ENCODE measurements at regions not wholly inside any gene's neighbourhood (a gene's known extent, or its start where the extent isn't known, plus 50 kb on each side); places are given as distances from the start of the nearest gene placed in this dataset.

- ChIA-PET POLR2A (ENCODE audit: low non-redundant PET) (no interaction called here), CTCF (no interaction called here)
- no peak for DNase-seq (ENCODE audit: low spot score)
- TF ChIP-seq CTCF (conservative IDR thresholded peaks at IDR 0.05; ENCODE audit: low read depth) = no peak
- H3K27ac ChIP-seq = no peak overlapping the region
Observed at GRCh38 chr1:60716472-60716871, 365.9 kb upstream of the NFIA start.

GRCh38 chr1:60715970-60716369 is 366.4 kb upstream of the NFIA start:
- ChIA-PET POLR2A (ENCODE audit: low non-redundant PET) (no interaction called here), CTCF (no interaction called here)
- TF ChIP-seq CTCF (conservative IDR thresholded peaks at IDR 0.05; ENCODE audit: low read depth) = no peak
- H3K27ac ChIP-seq = no peak overlapping the region
- no peak for DNase-seq (ENCODE audit: low spot score)

GRCh38 chr1:60709426-60709825 is 372.9 kb upstream of the NFIA start:
- ChIA-PET CTCF (interaction anchor here (0.7 kb wide), 1 partner anchor 1373 kb away, joined by 6 read pairs; no protein-coding TSS in a partner anchor), POLR2A (ENCODE audit: low non-redundant PET) (no interaction called here)
- TF ChIP-seq CTCF (conservative IDR thresholded peaks at IDR 0.05; ENCODE audit: low read depth) = no peak
- no peak overlapping the region for H3K27ac ChIP-seq
- no peak for DNase-seq (ENCODE audit: low spot score)

- POLR2A ChIA-PET (ENCODE audit: low non-redundant PET) = no interaction called here
Observed at GRCh38 chr1:60705026-60705425, 377.3 kb upstream of the NFIA start.

GRCh38 chr1:60703155-60703554 is 379.2 kb upstream of the NFIA start:
- ChIA-PET CTCF (no interaction called here), POLR2A (ENCODE audit: low non-redundant PET) (no interaction called here)
- no peak overlapping the region for H3K27ac ChIP-seq
- DNase-seq (ENCODE audit: low spot score) = no peak
- TF ChIP-seq CTCF (conservative IDR thresholded peaks at IDR 0.05; ENCODE audit: low read depth) = no peak

More at GRCh38 chr1:60705026-60705425, 377.3 kb upstream of the NFIA start:
- H3K27ac ChIP-seq = no peak overlapping the region
- TF ChIP-seq CTCF (conservative IDR thresholded peaks at IDR 0.05; ENCODE audit: low read depth) = no peak
- CTCF ChIA-PET = no interaction called here
- DNase-seq (ENCODE audit: low spot score) = no peak

- no peak for TF ChIP-seq CTCF (conservative IDR thresholded peaks at IDR 0.05; ENCODE audit: low read depth)
- CTCF ChIA-PET = interaction anchor here (0.5 kb wide), 1 partner anchor 747 kb away, joined by 3 read pairs; no protein-coding TSS in a partner anchor
- POLR2A ChIA-PET (ENCODE audit: low non-redundant PET) = no interaction called here
- no peak for DNase-seq (ENCODE audit: low spot score)
- no peak overlapping the region for H3K27ac ChIP-seq
Observed at GRCh38 chr1:60699325-60699724, 383.0 kb upstream of the NFIA start.
